HG03432 (cell line): ENCODE measurements at regions not wholly inside any gene's neighbourhood (a gene's known extent, or its start where the extent isn't known, plus 50 kb on each side); places are given as distances from the start of the nearest gene placed in this dataset.
A peak's percentile ranks its signal among the peaks of the same experiment; 100 is the strongest.
"Not testable (repeated sequence)": the region's sequence is repeated elsewhere in the genome, so short reads cannot be mapped to it uniquely, and the experiment has no call there.

Source experiments
- ATAC-seq: cut with Tn5 transposase; IDR thresholded peaks from one replicate; pipeline ENCODE4 v1.9.1; 2021; ENCODE audit warnings: mild to moderate bottlenecking, moderate library complexity; ENCODE audit not compliant: unreplicated experiment

DNA sequence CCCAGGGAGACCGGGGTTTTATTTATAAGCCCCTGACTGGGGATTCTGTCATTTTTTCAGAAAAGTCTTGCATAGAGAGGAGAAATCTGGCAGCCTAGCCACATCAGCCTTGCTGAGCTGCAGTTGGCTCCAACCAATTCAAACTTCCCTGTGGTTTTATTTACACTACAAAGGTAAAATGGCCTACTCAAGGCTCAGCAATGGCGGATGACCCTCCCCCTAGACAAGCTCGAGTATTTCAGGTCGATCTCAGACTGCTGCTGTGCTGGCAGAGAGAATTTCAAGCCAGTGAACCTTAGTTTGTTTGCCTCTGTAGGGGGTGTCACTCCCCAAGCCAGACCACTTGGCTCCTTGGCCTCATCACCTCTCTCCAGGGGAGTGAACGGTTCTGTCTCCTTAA, 52.9 kb downstream of the CDY2A start:
- ATAC-seq, result not testable (repeated sequence)

DNA sequence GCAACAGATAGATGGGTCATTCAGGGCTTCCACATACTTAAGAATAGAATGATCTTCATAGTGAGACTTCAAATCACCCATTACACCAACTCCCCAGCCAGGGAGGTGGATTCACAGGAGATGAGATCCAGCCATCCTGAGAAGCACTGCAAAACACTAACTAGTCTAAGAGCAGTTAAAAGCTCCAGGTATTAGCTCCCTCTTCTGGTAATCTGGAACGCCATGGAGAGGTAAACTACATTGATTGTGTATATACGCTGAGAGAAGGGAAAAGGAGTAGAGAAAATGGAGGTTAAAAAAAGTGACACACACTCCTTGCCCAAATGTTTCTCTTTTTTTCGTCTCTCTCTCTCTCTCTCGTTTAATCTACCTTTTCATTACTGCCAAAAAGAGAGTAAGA, 60.3 kb downstream of the CDY2A start:
- not testable (repeated sequence) for ATAC-seq

DNA sequence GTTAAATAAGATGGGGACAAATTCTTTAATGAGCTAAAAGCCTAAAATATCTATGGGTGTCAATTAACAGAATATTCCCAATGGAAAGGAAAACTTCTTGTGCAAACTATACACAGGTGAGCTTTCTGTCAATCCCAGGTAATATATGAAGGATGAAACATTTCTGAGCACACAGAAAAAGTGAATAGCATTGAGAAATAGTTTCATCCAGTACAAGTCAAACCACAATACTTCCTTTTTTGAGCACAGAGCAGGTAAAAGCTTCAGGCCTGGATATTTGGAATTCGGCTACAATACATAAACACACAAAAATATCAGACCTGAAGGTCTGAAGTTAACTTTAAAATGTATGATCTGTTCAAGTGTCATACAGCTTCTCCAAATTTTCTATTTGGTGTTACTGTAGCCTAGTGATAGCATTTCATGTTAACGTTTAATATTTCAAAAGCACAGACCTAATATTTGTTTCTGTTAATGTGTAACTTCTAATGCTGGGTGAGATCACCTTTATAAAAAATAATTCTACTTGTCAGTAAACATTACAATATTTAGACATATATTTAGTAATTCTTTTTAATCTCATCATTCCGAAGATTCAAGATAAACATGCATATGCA, 60.9 kb downstream of the CDY2A start:
- ATAC-seq, result not testable (repeated sequence)

DNA sequence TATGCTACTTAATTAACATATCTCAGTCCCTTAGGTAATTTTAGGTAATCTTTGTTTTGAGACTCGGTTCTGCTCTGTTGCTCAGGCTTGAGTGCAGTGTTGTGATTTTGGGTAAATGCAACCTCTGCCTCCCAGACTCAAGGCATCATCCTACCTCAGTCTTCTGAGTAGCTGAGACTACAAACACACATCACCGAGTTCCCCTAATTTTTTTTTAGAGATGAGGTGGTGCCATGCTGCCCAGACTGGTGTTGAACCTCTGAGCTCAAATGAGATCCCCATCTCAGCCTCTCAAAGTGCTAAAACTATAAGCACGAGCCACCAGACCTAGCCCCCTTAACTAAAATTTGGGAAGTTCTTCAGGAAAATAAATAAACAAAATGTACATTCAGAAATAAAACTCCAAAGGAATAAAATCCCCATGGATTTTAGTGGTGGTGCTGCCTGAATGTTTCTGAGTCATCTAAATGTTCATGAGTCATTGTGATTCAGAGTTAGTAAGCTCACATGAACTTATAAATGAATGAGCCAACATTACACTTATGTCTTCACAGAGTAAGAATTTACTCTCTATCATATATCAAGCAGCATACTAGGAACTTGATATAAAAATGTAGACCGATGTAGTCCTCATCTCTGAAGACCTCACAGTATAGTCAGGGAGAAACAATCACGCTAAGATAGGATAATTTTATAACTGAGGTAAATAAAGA, 62.5 kb downstream of the CDY2A start:
- not testable (repeated sequence) for ATAC-seq

DNA sequence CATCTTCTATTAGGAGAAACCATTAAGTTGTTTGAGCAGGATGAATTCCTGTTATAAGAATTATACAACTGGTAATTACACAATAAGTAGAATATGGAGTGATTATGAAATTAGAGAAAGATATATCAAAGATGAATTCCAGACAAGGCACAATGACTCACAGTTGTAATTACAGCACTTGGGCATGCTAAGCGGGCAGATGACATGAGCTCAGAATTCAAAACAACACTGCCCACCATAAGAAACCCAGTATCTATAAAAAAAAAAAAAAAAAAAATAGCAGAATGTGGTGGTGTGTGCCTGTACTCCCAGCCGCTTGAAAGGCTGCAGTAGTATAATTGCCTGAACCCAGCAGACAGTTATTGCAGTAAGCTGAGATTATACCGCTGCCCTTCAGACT, 67.4 kb downstream of the CDY2A start:
- not testable (repeated sequence) for ATAC-seq

- not testable (repeated sequence) for ATAC-seq
Measured at GRCh38 chrY:18105691-18106090, 80.1 kb downstream of the CDY2A start.

- ATAC-seq, result not testable (repeated sequence)
Measured at GRCh38 chrY:18118388-18118787, 92.8 kb downstream of the CDY2A start.

GRCh38 chrY:18137718-18138117, 112.1 kb downstream of the CDY2A start:
- ATAC-seq, result not testable (repeated sequence)

DNA sequence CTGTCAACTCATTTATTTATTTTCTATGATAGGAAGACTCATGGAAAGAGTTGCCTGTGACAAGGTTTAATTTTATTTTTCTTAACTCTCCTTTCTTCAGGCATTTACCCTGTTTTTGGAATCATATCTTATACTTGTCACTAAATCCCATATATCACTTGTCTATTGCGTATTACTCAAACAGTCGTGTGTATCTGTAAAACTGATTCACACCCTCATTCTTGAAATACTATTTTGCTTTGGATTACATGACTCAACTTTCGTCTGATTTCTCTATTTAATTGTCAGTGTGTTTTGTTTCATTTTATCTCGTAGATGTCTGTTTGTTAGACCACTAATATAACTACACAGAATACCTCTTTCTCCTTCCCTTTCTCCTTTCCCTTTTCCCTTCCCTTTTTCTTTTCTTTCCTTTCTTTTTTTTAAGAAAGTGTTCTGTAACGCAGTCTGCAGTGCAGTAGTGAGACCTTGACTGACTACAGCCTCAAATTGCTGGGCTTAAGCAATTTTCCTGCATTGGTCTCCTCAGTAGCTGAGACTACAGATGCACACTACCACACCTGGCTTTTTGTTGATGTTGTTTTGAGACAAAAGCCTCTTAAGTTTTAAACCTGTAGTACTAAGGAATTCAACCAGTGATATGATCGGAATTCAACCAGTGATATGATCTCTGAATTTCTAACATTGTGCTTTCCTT, 113.9 kb downstream of the CDY2A start:
- ATAC-seq, result not testable (repeated sequence)

DNA sequence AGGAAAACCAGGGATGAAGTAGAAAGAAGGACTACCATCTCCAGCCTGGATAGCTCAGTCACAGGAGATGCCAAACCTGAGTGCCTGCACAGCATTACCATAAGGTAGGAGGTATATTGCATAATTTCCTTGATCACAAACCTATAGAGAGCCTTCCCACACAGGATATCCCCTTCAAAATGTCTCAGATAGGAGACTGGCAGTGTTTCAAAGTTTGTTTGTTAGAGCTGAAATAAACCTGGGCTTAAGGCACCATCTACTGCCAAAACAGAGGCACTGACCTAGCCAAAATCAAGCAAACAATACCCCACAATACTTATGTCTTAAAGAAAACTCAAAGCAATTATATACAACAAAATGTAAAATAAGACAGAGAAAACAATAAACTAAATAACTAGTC, 120.8 kb downstream of the CDY2A start:
- ATAC-seq, result not testable (repeated sequence)

DNA sequence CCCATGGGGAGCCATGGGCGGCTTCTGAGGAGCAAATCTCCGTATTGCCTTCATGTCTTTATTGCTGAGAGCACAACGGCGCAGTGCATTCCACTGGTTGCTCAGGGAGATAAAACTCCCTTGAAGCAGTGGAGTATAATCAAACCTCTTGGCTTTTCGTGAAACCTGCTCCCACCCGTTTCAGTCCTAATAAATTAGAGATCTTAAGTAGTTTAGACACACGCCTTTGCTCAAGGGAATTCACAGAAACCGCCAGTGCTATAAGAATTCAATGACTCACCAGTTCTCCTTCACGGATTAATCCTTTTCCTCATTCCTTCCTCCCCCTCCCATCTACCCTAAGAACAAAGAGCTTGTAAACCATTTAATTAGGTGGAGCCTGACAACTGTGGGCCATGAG, 127.0 kb downstream of the CDY2A start:
- ATAC-seq, result not testable (repeated sequence)

DNA sequence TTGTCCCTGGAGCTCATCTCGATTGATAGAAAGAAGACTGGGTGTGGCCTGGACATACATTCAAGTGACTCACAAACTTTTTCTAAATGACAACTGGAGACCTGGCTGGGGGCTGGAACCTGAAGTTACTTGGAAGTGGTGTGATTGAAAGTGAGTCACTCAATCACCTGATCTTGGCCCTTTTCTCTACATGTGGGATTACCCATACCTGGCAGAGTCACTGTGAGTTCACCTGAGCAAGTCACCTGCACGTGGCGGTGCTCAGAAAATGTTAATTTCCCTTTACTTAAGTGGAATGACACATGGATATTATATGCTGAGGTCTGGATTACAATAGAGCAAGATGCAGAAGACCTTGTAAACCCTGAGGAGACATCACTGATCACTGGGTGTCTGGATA, 140.2 kb downstream of the CDY2A start:
- ATAC-seq, result not testable (repeated sequence)

DNA sequence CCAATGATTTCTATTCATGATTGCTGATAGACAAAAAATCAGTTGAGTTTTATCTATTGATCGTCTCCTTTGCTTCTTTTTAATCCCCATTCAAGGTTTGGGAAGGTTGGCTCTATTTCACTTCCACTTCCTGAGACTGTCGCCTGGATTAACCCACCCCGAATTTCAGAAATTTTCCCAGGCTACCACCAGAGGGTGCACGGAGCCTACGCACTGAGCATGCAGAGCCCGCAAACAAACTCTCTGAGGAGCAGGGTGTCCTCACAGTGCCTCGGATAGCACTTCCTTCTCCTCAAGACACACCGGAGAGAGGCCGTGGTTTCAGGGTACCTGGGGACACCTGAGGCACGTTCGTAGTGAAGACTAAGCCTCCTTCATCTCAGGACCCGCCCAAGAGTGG, 150.5 kb downstream of the CDY2A start:
- peak; percentile 54 for ATAC-seq

- not testable (repeated sequence) for ATAC-seq
Measured at GRCh38 chrY:18188982-18189683, 163.5 kb downstream of the CDY2A start.

- ATAC-seq, result not testable (repeated sequence)
Measured at GRCh38 chrY:18237580-18237979, 212.0 kb downstream of the CDY2A start.

DNA sequence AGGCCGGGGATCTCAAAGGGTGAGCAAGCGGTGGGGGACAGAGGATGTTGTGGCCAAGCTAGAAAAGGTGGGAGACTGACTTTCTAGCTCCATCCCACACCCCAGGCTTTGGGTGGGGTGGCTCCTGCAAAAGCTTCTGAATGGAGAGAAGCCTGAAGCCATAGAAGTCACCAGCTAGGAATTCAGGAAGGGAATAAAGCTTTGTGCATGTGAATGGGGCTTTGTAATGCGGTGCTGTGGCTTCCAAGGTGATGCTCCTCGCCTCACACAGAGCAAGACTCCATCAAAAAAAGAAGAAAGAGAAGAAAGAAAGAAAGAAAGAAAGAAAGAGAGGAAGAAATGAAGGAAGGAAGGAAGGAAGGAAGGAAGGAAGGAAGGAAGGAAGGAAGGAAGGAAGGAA, 237.0 kb downstream of the CDY2A start:
- ATAC-seq, result not testable (repeated sequence)

DNA sequence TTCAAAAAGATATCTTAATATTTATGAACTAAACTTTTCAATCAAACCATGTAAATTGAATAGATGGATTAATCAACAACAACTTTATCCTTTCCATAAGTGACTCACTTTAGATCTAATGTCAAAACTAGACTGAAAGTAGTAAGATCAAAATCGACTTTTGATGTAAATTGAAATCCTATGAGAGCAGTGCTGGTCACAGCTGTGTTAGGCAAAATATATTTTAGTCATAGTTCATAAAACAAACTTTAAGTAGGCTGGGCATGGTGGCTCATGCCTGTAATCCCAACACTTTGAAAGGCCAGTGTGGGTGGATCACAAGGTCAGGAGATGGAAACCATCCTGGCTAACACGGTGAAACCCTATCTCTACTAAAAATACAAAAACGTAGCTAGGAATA, 245.5 kb downstream of the CDY2A start:
- ATAC-seq, result not testable (repeated sequence)

DNA sequence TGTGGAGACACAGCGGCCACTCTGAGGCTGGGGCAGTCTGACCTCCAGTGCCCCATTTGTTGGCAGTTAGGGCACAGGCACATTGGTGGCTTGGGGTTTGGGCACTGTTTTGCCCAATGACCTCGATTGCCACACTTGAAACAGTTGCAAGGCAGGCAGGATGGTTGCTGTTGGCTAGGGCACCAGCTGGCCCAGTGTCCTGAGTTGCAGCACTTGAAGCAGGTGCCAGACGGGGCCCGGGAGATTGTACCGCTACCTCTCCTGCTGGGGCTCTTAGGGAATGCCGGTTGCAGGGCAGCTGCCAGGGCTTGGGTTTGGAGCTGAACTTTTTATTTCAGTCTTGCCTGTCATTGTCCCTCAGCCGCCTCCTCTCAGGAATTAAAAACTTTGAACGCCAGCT, 252.2 kb upstream of the HSFY1 start:
- ATAC-seq, result not testable (repeated sequence)

DNA sequence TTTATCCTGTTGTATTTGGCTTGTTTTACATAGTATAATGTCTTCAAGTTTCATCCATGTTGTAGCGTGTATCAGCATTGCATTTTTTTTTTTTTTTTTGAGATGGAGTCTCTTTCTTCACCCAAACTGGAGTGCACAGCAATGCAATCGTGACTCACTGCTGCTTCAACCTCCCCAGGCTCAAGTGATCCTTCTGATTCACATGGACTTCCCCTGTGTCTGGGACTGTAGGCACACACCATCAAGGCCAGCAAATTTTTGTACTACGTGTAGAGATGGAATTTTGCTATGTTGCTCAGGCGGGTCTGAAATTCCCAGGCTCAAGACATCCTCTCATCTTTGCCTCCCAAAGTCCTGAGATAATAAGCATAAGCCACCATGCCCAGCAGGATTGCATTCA, 248.1 kb upstream of the HSFY1 start:
- ATAC-seq, result not testable (repeated sequence)

DNA sequence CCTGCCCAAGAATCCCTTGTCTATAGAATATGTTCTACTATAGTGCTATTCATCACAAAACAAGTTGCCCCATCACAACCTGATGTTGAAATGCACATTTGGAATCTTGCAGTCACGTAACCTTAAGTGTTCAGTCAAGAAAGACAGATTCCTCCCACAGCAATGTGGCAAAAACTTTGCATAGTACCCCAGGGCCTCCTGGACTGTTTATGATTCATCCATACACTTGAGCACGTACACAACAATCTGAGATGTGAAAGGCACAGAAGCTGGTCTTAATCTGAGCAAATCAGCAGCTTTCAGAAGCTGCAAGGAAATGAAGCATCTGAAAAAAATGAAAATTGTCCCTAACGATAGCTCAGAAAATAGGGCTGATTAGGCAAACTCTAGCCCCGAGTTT, 240.2 kb upstream of the HSFY1 start:
- ATAC-seq, result not testable (repeated sequence)

- not testable (repeated sequence) for ATAC-seq
Measured at GRCh38 chrY:18311853-18312252, 234.7 kb upstream of the HSFY1 start.
